Erythroblast (primary cell): ENCODE measurements at regions not wholly inside any gene's neighbourhood (a gene's known extent, or its start where the extent isn't known, plus 50 kb on each side); places are given as distances from the start of the nearest gene placed in this dataset.

Experiments
- GATA1 ChIP-seq: IDR thresholded peaks from 2 replicates; pipeline ENCODE4 v1.6.1; 2011; ENCODE audit warnings: low read depth, mild to moderate bottlenecking, control low read depth, low read length, moderate library complexity
- POLR2A ChIP-seq: IDR thresholded peaks from 2 replicates; pipeline ENCODE4 v1.6.1; 2011; ENCODE audit warnings: mild to moderate bottlenecking, low read length

- TF ChIP-seq POLR2A, result no peak
- no peak for TF ChIP-seq GATA1
Observed at GRCh38 chr12:46533723-46534122, 161.2 kb upstream of the SLC38A2 start.
